Lower lobe of right lung (tissue), 2 donors: ENCODE measurements at regions not wholly inside any gene's neighbourhood (a gene's known extent, or its start where the extent isn't known, plus 50 kb on each side); places are given as distances from the start of the nearest gene placed in this dataset.

ENCODE experiments used
- ATAC-seq, 2 donors: fragments of 200-7000 bp; cut with Tn5 transposase; one replicate each; pipeline ENCODE4 v1.9.1; 2020 to 2022; ENCODE audit warnings: mild to moderate bottlenecking in 2 of 2, moderate library complexity in 2 of 2
- DNase-seq: peaks from one replicate; pipeline ENCODE4 v3.0.0-alpha.2; 2020
- H3K27ac ChIP-seq: fragments of 200-600 bp; one replicate; pipeline ENCODE4 v1.8.0; 2022
- H3K27me3 ChIP-seq: fragments of 200-600 bp; one replicate; pipeline ENCODE4 v1.8.0; 2022; ENCODE audit warnings: low read depth
- H3K36me3 ChIP-seq: fragments of 200-600 bp; one replicate; pipeline ENCODE4 v1.8.0; 2022; ENCODE audit warnings: mild to moderate bottlenecking
- H3K4me1 ChIP-seq: fragments of 200-600 bp; one replicate; pipeline ENCODE4 v1.8.0; 2022
- H3K4me3 ChIP-seq: fragments of 200-600 bp; one replicate; pipeline ENCODE4 v1.8.0; 2022; ENCODE audit warnings: mild to moderate bottlenecking
- H3K9me3 ChIP-seq: fragments of 200-600 bp; one replicate; pipeline ENCODE4 v1.8.0; 2022
- CTCF ChIP-seq: fragments of 200-600 bp; IDR thresholded peaks from one replicate; pipeline ENCODE4 v1.8.0; 2022; ENCODE audit warnings: antibody characterized with exemption, mild to moderate bottlenecking
- intact Hi-C: fragments of 100-400 bp; cut with DNase I; formaldehyde crosslinking; loops from one replicate; pipeline ENCODE4 v1.11.0; 2022
- donor health status: DM: no; HTN: yes; CAD: no; lungs with severe emphysema.

- no peak for TF ChIP-seq CTCF
- H3K4me3 ChIP-seq, result no peak overlapping the region
- intact Hi-C loops, result no loop called here
- no peaks in the 10 kb centered on the region for H3K4me1 ChIP-seq
- H3K27me3 ChIP-seq, result no peaks in the 10 kb centered on the region
- ATAC-seq, result no peak
- no peak overlapping the region for H3K27ac ChIP-seq
- H3K36me3 ChIP-seq, result no peaks in the 10 kb centered on the region
- DNase-seq, result no peak
- H3K9me3 ChIP-seq, result no peaks in the 10 kb centered on the region
These were observed 392.2 kb upstream of the FIGN start for GRCh38 chr2:164127971-164128527.

GRCh38 chr2:164126960-164127660, 391.3 kb upstream of the FIGN start:
- no peaks in the 10 kb centered on the region for H3K4me1 ChIP-seq
- no peaks in the 10 kb centered on the region for H3K27me3 ChIP-seq
- no peaks in the 10 kb centered on the region for H3K36me3 ChIP-seq
- no peaks in the 10 kb centered on the region for H3K9me3 ChIP-seq
- no peak for DNase-seq
- no peak overlapping the region for H3K4me3 ChIP-seq
- H3K27ac ChIP-seq, result no peak overlapping the region
- intact Hi-C loops, result no loop called here
- TF ChIP-seq CTCF, result peak; percentile 16
- no peak for ATAC-seq

GRCh38 chr2:164115806-164116205, 380.0 kb upstream of the FIGN start:
- no peaks in the 10 kb centered on the region for H3K9me3 ChIP-seq
- DNase-seq (no peak), ATAC-seq (no peak)
- no peak overlapping the region for H3K27ac ChIP-seq
- no peak for TF ChIP-seq CTCF
- no peaks in the 10 kb centered on the region for H3K4me1 ChIP-seq
- H3K27me3 ChIP-seq, result no peaks in the 10 kb centered on the region
- intact Hi-C loops, result no loop called here
- no peak overlapping the region for H3K4me3 ChIP-seq
- no peaks in the 10 kb centered on the region for H3K36me3 ChIP-seq

GRCh38 chr2:164114937-164115336, 379.1 kb upstream of the FIGN start:
- Histone ChIP-seq H3K27me3 (no peaks in the 10 kb centered on the region), H3K9me3 (no peaks in the 10 kb centered on the region), H3K36me3 (no peaks in the 10 kb centered on the region), H3K4me3 (no peak overlapping the region), H3K4me1 (no peaks in the 10 kb centered on the region), H3K27ac (no peak overlapping the region)
- no peak for ATAC-seq
- TF ChIP-seq CTCF, result no peak
- intact Hi-C loops, result no loop called here
- no peak for DNase-seq

GRCh38 chr2:164112105-164112504, 376.3 kb upstream of the FIGN start:
- DNase-seq (no peak), ATAC-seq (no peak)
- Histone ChIP-seq H3K36me3 (no peaks in the 10 kb centered on the region), H3K27ac (no peak overlapping the region), H3K4me3 (no peak overlapping the region), H3K27me3 (no peaks in the 10 kb centered on the region), H3K4me1 (no peaks in the 10 kb centered on the region), H3K9me3 (no peaks in the 10 kb centered on the region)
- intact Hi-C loops, result no loop called here
- no peak for TF ChIP-seq CTCF
